ENCODE measurements at regions not wholly inside any gene's neighbourhood (a gene's known extent, or its start where the extent isn't known, plus 50 kb on each side); places are given as distances from the start of the nearest gene placed in this dataset.
"Not testable (repeated sequence)": the region's sequence is repeated elsewhere in the genome, so short reads cannot be mapped to it uniquely, and the experiment has no call there.

DNA sequence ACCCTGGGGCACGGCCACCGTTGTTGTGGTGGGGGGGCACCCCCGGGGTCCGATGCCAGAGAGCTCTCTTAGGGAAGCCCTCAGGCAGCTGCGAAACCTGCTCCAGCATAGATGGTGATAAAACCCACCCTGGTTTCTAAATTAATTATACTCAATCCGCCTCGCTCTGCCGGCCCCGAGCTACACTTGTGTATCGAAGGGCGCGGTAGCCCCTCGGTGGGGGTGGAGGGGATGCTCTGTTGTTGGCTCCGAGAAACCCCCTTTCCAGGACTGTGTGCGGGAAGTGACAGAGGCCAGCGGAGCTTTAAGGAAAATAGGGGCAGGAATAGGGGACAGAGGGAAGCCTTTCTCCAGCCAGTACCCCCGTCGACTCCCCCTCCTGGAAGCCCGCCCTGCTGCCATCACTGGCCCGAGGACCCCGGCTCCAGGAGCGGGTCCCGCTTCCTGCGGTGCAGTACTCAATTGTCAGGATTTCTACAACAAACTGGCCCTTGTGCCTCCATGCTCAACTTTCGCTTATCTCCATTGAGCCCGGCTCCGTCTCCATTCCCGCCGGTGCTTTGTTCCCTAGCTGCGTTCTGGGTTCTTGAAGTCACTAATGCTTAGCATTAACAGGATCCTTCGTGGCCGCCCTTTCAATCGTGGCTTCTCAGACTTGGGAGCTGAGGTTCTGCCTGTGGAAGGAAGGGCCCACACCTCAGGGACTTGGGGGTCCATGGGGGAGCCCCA is 408.2 kb downstream of the BCOR start:
- DNase-seq, result no peak

DNA sequence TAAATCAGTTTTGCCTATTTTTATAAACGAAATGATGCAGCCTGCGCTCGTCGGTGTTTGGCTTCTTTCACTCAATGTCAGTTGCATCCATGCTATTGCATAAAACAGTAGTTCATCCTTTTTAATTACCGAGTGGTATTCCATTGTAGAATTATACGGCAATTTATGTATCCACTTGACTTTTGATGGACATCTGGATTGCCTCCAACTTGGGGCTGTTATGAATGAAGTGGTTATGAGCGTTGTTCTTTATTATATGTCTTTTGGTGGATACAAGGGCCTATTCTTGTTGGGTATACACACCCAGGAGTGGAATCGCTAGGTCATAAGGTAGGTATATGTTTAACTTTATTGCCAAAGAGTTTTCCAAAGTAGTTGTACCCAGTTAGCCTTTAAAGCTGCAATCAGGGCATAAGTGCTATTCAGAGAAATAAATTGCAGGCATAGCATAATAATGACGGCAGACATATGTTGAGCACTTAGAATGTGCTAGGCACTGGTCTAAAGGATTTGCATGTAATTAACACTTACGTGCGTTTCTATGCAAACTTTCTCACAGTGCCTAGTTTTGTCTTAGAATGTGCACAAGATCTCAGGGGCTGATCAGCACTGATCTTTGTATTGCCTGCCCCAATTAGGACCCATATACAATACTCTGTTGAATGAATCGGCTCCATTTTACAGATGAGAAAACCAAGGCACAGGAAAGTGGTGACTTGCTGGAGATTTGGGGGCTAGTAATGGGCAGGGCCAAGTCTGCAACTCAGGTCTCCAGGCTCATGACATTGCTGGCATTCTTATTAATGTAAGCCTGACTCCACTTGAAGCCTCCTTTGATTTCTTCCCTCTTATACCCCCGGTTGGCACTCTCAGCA is 407.0 kb downstream of the BCOR start:
- no peak for DNase-seq

DNA sequence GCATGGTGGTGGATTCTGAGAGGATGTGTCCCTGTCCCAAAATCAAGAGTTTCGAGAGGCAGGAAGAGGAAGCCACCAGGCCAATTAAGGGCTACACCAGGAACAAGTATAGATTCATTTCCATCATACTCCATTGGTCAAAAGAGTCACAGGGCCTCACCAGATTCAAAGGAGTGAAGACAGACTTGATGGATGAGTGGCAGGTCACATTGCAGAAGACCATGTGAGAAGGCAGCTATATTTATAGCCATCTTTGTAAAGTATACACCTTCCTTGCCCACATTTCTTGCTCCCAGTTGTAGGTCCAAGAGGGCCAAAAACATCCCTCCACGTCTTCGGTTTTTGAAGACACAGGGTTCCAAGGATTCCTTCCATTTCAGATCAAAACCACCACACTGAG is 406.0 kb downstream of the BCOR start:
- no peak for DNase-seq

DNA sequence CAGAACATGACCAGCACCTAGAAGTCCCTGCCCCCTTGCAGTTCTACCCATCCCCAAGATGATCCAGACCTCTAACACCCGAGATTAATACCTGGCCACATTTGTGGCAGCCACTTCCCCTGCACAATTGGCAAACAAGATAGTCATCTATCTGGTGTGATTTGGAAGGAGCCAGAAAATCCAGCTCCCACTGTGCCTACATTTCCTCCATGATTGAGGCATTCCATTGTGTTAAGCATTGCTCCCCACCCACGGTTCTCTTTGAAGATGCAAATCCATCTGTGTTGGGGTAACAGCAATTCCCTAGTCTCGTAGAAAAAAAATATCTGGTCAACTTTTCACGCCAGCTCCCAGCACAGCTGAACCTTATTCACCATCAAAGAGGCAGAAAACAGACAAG is 405.0 kb downstream of the BCOR start:
- DNase-seq, result no peak

DNA sequence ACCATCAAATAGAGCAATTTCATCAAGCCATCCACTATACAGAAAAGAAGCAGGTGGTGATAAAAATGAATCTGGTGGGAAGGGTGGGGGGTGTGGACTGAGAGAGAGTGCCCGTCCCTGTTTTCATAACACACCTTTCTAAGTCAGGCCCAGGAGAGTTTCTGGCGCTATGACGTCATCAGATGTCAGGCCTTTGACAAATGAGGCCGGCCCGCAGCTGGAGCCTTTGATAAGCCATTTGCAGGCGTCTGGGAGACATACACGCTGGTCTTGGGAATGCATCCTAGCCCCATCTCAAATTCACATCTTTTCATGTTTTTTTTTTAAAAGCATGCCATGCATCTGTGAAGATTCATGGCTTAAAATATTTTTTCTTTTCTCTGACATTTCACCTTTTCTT is 404.5 kb downstream of the BCOR start:
- no peak for DNase-seq

DNA sequence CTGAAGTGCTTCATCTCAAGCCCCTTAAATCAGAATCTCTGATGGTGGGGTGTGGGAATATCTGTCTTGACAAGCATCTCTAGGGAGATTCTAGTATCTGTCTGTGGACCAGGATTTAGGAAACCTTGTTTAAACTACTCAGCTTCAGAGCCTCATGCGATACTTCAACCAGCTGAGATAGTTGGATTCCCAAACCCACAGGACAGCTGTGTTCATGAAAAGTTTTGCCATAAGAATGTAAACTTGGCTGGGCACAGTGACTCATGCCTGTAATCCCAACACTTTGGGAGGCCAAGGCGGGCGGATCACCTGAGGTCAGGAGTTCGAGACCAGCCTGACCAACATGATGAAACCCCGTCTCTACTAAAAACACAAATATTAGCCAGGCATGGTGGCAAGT is 395.1 kb downstream of the BCOR start:
- DNase-seq, result not testable (repeated sequence)

DNA sequence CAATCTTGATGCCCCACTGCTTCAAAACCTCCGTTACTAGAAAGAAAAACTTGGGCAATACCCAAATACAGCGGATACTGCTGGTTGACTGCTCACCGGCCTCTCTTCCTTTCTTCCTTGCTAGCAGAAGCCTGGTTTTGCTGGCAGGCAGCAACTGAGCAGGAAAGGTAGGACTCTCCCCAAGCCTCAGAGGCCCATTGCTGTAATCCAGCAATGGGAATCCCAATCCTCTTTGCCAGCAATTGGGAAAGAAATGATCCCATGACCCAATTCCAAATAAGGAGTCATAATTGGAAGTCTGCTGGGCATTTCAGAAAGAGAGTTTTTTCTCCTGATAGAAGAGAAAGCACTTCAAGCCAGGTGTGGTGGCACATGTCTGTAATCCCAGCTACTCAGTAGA is 394.5 kb downstream of the BCOR start:
- no peak for DNase-seq

DNA sequence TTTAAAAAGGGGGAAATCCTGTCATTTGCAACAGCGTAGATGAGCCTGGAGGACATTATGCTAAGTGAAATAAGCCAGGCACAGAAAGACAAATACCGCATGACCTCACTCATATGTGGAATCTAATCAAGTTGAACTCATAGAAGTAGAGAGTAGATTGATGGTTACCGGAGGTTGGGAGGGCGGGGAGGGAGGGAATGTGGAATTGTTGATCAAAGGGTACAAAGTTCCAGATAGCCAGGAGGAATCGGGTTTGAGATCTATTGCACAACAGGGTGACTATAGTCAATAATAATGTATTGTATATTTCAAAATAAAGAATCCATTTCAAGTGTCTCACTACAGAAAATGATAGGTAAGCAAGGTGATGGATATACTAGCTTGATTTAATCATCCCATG is 393.2 kb downstream of the BCOR start:
- DNase-seq, result no peak

DNA sequence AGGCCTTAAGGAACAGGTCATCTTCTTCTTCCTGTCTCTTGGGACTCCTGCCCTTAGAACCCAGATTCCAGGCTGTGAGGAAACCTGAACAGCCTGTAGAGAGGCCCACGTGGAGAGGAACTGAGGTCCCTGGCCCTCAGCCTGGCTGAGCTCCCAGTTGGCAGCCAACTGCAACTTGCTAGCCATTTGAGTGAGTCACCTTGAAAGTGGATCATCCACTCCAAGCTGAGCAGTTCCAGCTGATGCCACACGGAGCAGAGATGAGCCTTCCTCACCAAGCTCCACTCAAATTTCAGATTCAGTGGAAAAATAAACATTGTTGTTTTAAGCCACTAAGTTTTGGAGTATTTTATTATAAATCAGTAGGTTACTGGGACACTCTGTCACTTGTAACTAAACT is 392.5 kb downstream of the BCOR start:
- no peak for DNase-seq

DNA sequence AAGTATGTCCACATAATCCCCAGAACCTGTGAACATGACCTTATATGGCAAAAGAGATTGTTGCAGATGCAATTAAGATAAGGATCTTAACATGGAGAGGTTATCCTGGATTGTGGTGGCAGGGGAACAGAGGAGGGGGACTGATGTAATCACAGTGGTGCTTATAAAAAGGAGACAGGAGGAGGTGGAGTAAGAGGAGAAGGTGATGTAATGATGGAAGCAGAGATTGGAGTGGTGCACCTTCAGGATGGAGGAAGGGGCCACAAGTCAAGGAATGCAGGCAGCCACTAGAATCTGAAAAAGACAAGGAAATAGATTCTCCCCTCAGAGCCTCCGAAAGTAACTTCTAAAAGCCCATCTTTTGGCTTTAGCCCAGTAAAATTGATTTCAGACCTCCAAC is 388.4 kb downstream of the BCOR start:
- DNase-seq, result no peak

DNA sequence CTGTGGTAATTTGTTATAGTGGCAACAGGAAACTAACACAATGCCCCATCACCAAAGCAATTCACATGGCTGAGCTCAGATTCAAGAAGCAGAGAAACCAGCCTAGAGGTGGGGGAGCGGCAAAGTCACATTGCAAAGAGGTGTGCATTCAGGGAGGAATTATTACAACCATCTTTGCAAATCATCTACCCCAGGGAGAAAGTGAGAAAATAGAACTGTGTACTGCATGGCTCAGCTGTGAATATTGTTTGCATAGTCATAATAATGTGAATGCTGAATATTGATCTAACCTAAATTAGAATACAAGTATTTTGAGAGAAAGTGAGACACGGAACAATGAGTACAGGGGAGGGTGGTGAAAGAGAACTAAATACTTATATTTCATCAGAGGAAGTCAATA is 387.9 kb downstream of the BCOR start:
- DNase-seq, result no peak

DNA sequence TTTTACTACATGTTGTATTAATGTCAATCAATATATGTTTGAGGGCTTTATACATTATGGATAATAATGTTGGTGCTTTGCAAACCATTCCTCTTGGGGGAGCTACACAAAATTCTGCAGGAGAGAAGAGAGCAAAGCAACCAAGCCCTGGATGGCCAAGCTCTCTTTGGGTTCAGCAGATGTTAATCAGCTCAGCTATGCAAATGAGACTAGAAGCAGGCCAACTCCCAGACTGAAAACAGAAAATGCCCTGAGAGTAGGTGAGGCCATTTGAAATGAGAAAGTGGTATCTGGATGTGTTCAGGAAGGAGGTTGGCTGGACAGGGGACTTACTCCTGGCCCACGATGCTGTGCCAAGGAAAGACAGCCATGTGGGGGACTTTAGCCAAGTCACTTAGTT is 387.0 kb downstream of the BCOR start:
- DNase-seq, result no peak

DNA sequence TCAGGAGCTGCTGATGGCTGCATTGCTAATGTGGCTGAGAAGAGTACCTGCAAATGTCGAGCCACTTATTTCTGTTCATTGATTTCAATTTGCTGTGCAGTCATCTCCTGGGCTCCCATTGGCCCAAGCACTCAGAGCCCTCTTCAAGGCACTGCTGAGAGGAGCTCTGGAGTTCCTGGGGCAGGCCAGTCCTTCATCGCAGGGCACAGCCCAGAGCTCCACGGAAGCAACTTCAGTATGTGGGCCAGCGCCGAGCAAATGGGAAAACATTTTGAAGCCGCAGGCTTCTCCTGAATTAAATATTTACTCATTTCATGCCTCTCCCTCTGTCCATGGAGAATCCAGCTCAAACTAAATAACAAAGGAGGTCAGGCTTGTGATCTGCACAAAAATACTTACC is 383.3 kb downstream of the BCOR start:
- DNase-seq, result no peak

DNA sequence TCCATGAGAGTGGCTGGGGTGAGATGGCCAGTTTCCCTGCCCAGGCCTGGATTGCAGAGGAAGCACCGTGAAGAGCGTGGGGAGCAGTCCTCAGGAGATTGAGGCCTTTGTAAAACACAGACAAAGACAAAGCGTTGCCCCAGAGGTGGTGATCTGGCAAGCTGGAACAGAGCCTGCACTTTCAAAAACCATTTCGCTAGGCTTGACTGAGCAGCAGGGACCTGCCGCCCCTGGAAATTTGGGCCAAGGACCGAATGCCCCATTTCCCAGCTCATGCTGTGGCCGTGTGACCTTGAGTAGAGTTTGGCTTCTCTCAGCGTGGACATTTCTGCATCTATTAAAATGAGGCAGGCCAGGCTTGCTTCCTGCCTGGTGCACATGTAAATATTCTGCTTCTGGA is 381.4 kb downstream of the BCOR start:
- no peak for DNase-seq

DNA sequence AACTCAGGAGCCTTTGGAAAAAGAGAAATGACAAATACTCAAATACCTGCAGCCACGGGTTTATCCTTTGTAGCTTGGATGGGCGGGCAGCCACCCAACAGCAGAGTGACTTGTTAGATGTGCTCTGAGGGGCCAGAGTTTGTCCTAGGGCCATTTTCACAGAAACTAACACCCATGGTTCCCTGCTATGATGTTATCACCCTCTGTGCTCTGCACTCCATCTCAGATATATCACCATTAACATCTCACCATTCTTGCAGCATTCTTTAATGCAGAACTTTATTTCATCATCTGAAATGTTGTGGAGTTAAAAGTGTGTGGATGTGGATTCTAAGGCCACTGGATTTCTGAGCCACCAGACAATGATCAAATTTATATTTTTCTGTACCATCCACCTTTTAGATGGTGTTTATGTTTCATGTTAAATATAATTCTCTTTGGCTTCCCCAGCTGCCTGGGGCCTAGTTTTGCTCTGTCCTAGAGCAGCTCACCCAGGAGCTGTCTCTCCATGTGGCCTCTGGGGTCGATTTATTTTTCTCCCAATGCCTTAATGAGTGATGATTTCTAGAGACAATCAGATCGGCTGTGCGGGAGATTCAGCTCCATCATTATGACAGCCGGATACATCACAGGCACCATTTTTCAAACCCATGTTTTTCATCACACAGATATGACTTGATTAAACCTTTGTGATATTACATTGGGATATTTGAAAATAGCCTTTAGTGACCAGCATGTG is 380.8 kb downstream of the BCOR start:
- DNase-seq, result no peak

DNA sequence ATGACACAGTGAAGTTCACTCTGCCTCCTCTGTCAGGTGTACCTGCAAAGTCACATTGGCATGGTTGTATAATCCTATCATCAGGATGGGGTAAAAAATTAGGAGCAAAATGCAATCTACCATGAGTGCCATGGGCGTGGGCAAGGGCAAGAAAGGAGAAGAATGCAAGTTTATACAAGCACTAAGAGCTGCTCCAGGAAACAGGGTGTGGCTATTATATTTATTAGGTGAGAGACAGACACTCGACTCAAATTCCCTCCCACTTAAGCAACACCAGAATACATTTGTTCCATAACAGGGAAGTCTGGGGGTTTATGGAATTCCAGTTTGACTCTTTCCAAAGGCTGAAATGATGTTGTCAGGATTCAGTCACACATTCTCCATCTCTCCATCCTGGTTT is 378.8 kb downstream of the BCOR start:
- no peak for DNase-seq

DNA sequence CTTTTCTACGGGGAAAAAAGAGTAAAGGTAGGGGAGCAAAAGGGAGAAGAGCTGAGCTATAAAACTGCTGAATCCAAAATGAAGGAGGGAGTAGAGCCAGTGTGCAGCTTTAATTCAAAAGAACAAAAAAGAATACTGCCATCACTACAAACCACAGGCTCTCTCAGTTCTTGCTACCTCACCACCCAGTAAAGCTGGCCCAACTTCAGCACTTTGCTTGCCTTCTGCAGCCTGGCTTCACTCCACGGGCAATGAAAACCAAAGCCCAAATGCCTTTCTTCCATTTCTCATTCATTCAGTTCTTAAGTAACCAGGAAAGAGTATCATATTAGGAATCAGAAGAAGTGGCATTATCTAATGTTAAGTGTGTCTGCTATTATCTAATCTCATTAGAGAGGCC is 376.8 kb downstream of the BCOR start:
- no peak for DNase-seq

DNA sequence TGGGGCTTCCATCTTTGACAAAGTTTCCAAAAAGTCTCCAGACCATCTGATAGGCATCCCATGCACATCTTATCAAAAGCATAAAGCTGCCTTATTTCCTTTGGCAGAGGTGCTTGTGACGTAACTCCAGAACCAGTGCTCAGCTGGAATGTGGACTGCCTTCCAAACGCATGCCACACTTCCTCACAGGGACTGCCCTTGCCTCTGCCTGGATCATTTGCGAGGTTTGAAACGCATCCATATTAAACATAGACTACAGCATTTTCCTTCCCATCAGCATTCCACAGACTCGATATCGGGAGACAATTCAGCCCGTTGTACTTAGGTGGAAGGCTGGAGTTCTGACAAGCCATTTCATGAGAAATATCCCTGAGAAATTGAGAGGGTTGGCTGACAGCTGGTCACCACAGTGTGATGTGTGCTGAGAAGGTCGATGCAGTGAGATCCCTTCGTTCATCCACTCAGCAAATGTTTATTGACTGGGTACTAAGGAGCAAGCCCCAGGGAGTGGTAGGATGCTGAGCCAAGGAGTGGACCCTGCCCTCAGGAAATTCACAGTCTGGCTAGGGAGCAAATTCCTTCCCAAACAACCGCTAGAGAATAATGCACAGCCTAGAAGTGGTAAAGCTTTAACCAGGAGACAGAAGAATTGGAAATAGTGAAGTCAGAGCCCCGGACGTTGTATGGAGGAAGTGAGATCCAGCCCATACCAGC is 376.0 kb downstream of the BCOR start:
- DNase-seq, result no peak

DNA sequence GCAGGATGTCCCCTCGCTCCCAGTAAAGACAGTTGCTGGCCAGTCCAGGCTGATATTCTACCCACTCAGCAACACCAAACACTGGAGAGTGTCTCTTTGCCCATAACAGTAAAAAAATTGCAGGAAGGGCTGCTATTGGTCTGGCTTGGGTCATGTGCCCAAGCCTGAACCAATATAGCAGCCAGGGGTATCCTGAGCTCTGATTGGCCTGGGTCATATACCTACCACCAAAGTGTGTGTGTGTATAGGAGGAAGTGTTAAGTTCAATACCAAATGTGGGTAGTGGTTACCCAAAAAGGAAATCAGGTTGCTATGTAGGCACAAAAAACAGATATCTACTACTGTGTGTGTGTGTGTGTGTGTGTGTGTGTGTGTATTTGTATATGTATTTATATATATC is 373.2 kb downstream of the BCOR start:
- no peak for DNase-seq

DNA sequence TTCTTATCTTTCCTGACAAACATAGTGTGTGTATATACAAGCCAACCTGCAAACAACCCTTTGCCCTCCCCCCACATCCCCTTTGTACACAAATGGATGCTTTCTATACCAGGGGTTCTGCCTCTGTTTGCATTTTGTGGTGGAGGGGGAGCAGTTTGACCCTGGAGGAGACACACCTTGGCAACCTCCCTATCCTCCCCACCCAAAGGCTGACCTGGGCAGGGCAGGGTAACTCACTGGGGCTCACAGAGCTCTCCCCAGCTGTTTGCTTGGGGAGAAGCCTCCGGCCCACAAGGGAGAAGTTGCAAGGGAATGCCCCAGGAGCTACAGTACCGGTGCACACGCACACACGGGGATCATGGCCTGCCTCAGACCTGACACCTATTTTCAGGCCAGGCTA is 372.6 kb downstream of the BCOR start:
- no peak for DNase-seq

DNA sequence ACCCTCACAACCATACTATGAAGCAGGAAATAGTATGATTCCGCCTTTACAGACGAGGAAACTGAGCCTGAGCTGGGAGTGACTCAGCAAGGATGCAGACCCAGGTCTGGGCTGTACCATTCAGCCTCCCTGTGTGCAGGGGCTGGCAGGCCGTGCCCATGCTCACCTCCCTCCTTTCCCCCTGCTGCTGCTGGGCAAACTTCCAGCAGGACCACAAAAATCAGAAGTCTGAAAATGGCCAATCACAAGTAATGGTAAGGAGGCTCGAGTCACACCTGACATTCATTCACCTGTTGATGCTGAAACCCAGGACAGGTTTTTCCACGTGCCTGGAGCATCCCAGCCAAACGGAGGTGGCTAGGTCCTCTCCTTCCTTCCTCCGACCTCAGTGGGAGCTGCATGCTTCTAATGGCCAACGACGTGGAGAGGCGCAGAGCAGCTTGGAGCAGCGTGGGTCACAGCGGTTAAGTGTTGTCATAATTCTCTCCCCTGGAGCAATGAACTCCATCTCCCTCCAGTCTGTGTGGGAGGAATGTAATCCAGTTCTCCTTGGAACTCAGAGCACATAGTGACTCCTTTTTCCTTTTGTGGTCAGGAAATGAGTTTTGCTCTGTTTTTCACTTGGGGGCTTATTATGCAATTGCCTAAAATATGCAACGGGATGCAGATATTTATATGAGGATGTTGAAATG is 371.7 kb downstream of the BCOR start:
- DNase-seq, result no peak

DNA sequence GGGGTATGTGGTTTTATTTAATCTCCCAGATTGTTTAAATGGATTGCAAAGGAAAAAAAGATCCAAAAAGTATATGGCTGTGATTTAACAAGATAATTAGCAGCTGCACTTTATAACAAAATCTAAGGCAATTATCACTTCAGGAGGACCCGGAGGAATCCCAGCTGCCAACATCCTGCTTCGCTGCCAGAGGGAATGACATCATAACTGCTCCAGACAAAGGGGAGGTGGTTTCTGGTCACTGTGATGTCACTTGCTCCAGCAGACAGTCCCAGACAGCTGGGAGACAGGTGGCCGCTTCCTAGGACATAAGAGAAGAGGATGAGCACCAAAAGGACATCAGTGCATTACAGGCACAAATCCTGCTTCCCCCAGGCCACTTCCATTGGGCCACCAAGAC is 371.0 kb downstream of the BCOR start:
- DNase-seq, result no peak

DNA sequence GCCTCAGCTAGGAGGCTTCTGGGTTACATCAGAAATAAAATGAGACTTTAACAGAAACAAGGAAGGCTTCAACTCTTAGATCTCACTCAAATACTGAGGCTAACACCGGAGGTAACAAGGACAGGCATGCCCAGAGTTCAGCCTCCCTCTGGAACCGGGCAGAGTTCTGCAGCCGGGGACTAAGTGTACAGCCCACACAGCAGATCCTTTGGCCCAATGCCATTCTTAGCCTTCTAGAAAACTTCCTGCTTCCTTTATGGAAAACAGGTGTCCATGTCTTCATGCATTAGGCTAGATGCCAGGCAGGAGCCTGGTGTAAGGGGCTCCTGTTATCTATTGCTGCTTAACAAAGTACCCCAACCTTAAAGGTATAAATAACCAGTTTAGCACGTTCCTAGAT is 369.7 kb downstream of the BCOR start:
- no peak for DNase-seq

Measured in activated naive CD4-positive, alpha-beta T cell treated with Interleukin-2 at 50 U/mL for 16 hours (primary cell).